H1 (cell line): ENCODE measurements at regions not wholly inside any gene's neighbourhood (a gene's known extent, or its start where the extent isn't known, plus 50 kb on each side); places are given as distances from the start of the nearest gene placed in this dataset.
A peak's percentile ranks its signal among the peaks of the same experiment; 100 is the strongest.

Experiments
- CTCF ChIA-PET: fragments of 300-600 bp; sonication (Branson Sonifier 250); formaldehyde crosslinking; loops from one replicate; lab custom pipeline; 2021; ENCODE audit not compliant: partially characterized antibody; lab: Charles Lee
- POLR2A ChIA-PET: fragments of 300-600 bp; sonication (Branson Sonifier 250); formaldehyde crosslinking; loops from one replicate; lab custom pipeline; 2021; ENCODE audit warnings: inconsistent platforms; ENCODE audit not compliant: partially characterized antibody; lab: Charles Lee
- DNase-seq, 2 experiments: peaks; one replicate each; pipeline versions ENCODE4 v3.0.0 to v3.0.0-alpha.2; 2010 to 2022; ENCODE audit warnings: low spot score in 2 of 2, low read depth in 1 of 2, mixed read lengths in 1 of 2
- FAIRE-seq: peaks from 2 replicates; lab custom pipeline; 2011; peaks lifted over from hg19 to GRCh38; lab: Jason Lieb, UNC
- H2AFZ ChIP-seq: 2 replicates; pipeline ENCODE4 v1.8.1; 2012; ENCODE audit warnings: low read length, inconsistent platforms
- H2AK5ac ChIP-seq: 2 replicates; pipeline ENCODE4 v1.6.1; 2013; ENCODE audit warnings: low read depth, low read length
- H2BK120ac ChIP-seq: replicated peaks from 2 replicates; pipeline ENCODE3; 2013; ENCODE audit warnings: low read depth, low read length, inconsistent platforms
- H2BK12ac ChIP-seq: 2 replicates; pipeline ENCODE4 v1.6.1; 2013; ENCODE audit warnings: low read depth, low read length
- H2BK15ac ChIP-seq: 2 replicates; pipeline ENCODE4 v1.6.1; 2013; ENCODE audit warnings: low read length
- H2BK20ac ChIP-seq: 2 replicates; pipeline ENCODE4 v1.6.1; 2013; ENCODE audit warnings: low read length
- H2BK5ac ChIP-seq: 2 replicates; pipeline ENCODE4 v1.6.1; 2013; ENCODE audit warnings: low read depth, low read length
- H3K14ac ChIP-seq: 2 replicates; pipeline ENCODE4 v1.6.1; 2013; ENCODE audit warnings: inconsistent platforms; ENCODE audit not compliant: insufficient read length
- H3K18ac ChIP-seq: 2 replicates; pipeline ENCODE4 v1.6.1; 2013; ENCODE audit warnings: low read length; ENCODE audit errors: extremely low read depth
- H3K23ac ChIP-seq: 2 replicates; pipeline ENCODE4 v1.6.1; 2013; ENCODE audit warnings: inconsistent platforms; ENCODE audit not compliant: insufficient read length
- H3K23me2 ChIP-seq: 2 replicates; pipeline ENCODE4 v1.6.1; 2013; ENCODE audit warnings: low read depth, low read length
- H3K27ac ChIP-seq: 2 replicates; pipeline ENCODE4 v1.6.1; 2011; ENCODE audit warnings: low read depth, low read length, inconsistent platforms
- H3K27me3 ChIP-seq, 4 experiments: replicated peaks in 1 of 4; 1 replicate in 1 of 4; 2 replicates in 3 of 4; pipeline versions ENCODE4 v1.6.1 to v1.8.1; 2011 to 2013; ENCODE audit warnings: low read length in 3 of 4, mild to moderate bottlenecking in 3 of 4, inconsistent platforms in 2 of 4, mixed read lengths in 2 of 4, moderate library complexity in 1 of 4; ENCODE audit not compliant: control insufficient read depth in 3 of 4, insufficient read depth in 3 of 4; ENCODE audit errors: extremely low read depth in 1 of 4
- H3K36me3 ChIP-seq, 4 experiments: 2 replicates each; pipeline versions ENCODE4 v1.6.1 to v1.8.1; 2011 to 2013; ENCODE audit warnings: mild to moderate bottlenecking in 4 of 4, low read length in 3 of 4, moderate library complexity in 2 of 4, control low read depth in 1 of 4, inconsistent platforms in 1 of 4; ENCODE audit not compliant: insufficient read depth in 4 of 4, control insufficient read depth in 2 of 4
- H3K4ac ChIP-seq: replicated peaks from 2 replicates; pipeline ENCODE3; 2013; ENCODE audit warnings: low read length, low read depth, mixed read lengths, inconsistent platforms; ENCODE audit not compliant: insufficient read length
- H3K4me1 ChIP-seq, 4 experiments: replicated peaks in 1 of 4; 1 replicate in 1 of 4; 2 replicates in 3 of 4; pipeline versions ENCODE4 v1.6.1 to v1.8.1; 2011 to 2013; ENCODE audit warnings: low read length in 3 of 4, inconsistent platforms in 2 of 4, mixed read lengths in 1 of 4; ENCODE audit not compliant: insufficient read depth in 4 of 4, control insufficient read depth in 3 of 4
- H3K4me2 ChIP-seq, 2 experiments: 2 replicates each; pipeline versions ENCODE4 v1.6.1 to v1.8.1; 2011 to 2013; ENCODE audit warnings: low read depth in 2 of 2, low read length in 2 of 2, control low read depth in 1 of 2, inconsistent platforms in 1 of 2, mild to moderate bottlenecking in 1 of 2; ENCODE audit not compliant: insufficient read depth in 1 of 2
- H3K4me3 ChIP-seq, 4 experiments: fragments of 200-600, 300-600 bp in 1 of 4; sonication (generic), shearing (Covaris generic), sonication (Bioruptor Twin) in 1 of 4; 2 replicates each; pipeline versions ENCODE4 v1.5.1 to v1.8.1; 2011 to 2016; ENCODE audit warnings: low read length in 4 of 4, low read depth in 3 of 4, control low read depth in 2 of 4, inconsistent platforms in 2 of 4, mild to moderate bottlenecking in 2 of 4, mixed read lengths in 1 of 4, moderate library complexity in 1 of 4; ENCODE audit not compliant: insufficient read depth in 2 of 4; ENCODE audit errors: extremely low read depth in 1 of 4
- H3K56ac ChIP-seq: replicated peaks from 2 replicates; pipeline ENCODE3; 2013; ENCODE audit warnings: low read depth, mild to moderate bottlenecking, mixed read lengths, low read length, inconsistent platforms; ENCODE audit not compliant: insufficient read length
- H3K79me1 ChIP-seq: 2 replicates; pipeline ENCODE4 v1.6.1; 2013; ENCODE audit warnings: low read depth, low read length, control low read depth
- H3K79me2 ChIP-seq, 2 experiments: 2 replicates each; pipeline versions ENCODE4 v1.6.1 to v1.8.1; 2012 to 2013; ENCODE audit warnings: low read length in 2 of 2, mild to moderate bottlenecking in 2 of 2, inconsistent platforms in 1 of 2; ENCODE audit not compliant: insufficient read depth in 2 of 2, control insufficient read depth in 1 of 2
- H3K9ac ChIP-seq, 4 experiments: replicated peaks in 1 of 4; 1 replicate in 1 of 4; 2 replicates in 3 of 4; pipeline versions ENCODE4 v1.6.1 to v1.8.1; 2011 to 2013; ENCODE audit warnings: low read depth in 3 of 4, low read length in 3 of 4, control low read depth in 2 of 4, mild to moderate bottlenecking in 2 of 4, moderate library complexity in 2 of 4, inconsistent platforms in 1 of 4; ENCODE audit errors: extremely low read depth in 1 of 4
- H3K9me3 ChIP-seq, 2 experiments: 2 replicates each; pipeline versions ENCODE4 v1.6.1 to v1.8.1; 2012 to 2013; ENCODE audit warnings: mild to moderate bottlenecking in 2 of 2, moderate library complexity in 2 of 2, control low read depth in 1 of 2, inconsistent platforms in 1 of 2, low read depth in 1 of 2, low read length in 1 of 2, mixed read lengths in 1 of 2; ENCODE audit not compliant: insufficient read depth in 2 of 2
- H4K20me1 ChIP-seq, 2 experiments: replicated peaks in 1 of 2; 2 replicates each; pipeline versions ENCODE3 to v1.8.1; 2011 to 2013; ENCODE audit warnings: inconsistent platforms in 2 of 2, low read length in 2 of 2, mild to moderate bottlenecking in 1 of 2; ENCODE audit not compliant: insufficient read depth in 2 of 2, control insufficient read depth in 1 of 2
- H4K5ac ChIP-seq: 2 replicates; pipeline ENCODE4 v1.6.1; 2013; ENCODE audit warnings: low read length, low read depth, mixed read lengths, inconsistent platforms; ENCODE audit not compliant: insufficient read length
- H4K8ac ChIP-seq: 2 replicates; pipeline ENCODE4 v1.8.0; 2013; ENCODE audit warnings: mild to moderate bottlenecking, moderate library complexity, low read length, inconsistent platforms; ENCODE audit not compliant: insufficient read depth; ENCODE audit errors: extremely low read depth
- H4K91ac ChIP-seq: replicated peaks from 2 replicates; pipeline ENCODE3; 2013; ENCODE audit warnings: low read length, mixed read lengths, inconsistent platforms; ENCODE audit not compliant: insufficient read length
- ATF3 ChIP-seq: IDR thresholded peaks from 2 replicates; pipeline ENCODE4 v1.6.1; 2011; ENCODE audit warnings: low read depth, mild to moderate bottlenecking, low read length; ENCODE audit not compliant: insufficient read depth
- BCL11A ChIP-seq, 2 experiments: IDR thresholded peaks; one replicate each; pipeline ENCODE4 v1.6.1; 2011; ENCODE audit warnings: low read depth in 2 of 2, low read length in 2 of 2, mild to moderate bottlenecking in 2 of 2
- CHD2 ChIP-seq: IDR thresholded peaks from 2 replicates; pipeline ENCODE4 v1.6.1; 2012; ENCODE audit warnings: low read length, improper control_type of control experiment
- CTCF ChIP-seq, 3 experiments: IDR thresholded peaks; 1 replicate in 2 of 3; 2 replicates in 1 of 3; pipeline versions ENCODE4 v1.5.1 to v1.6.1; 2011; ENCODE audit warnings: low read length in 3 of 3, mild to moderate bottlenecking in 3 of 3, inconsistent platforms in 2 of 3, low read depth in 1 of 3, moderate library complexity in 1 of 3; ENCODE audit not compliant: insufficient read depth in 1 of 3; ENCODE audit errors: control extremely low read depth in 1 of 3
- EZH2 ChIP-seq: fragments of 200-600 bp; sonication (generic); IDR thresholded peaks from 2 replicates; pipeline ENCODE4 v1.7.1; 2012; ENCODE audit warnings: low read depth, mild to moderate bottlenecking, moderate library complexity, low read length, inconsistent platforms; ENCODE audit not compliant: severe bottlenecking
- GABPA ChIP-seq: IDR thresholded peaks from 2 replicates; pipeline ENCODE4 v1.6.1; 2011; ENCODE audit warnings: mild to moderate bottlenecking, low read length, moderate library complexity, borderline replicate concordance; ENCODE audit not compliant: insufficient read depth
- JUN ChIP-seq: IDR thresholded peaks from 2 replicates; pipeline ENCODE4 v1.6.1; 2011; ENCODE audit warnings: low read depth, mild to moderate bottlenecking, improper control_type of control experiment, low read length
- MAFK ChIP-seq: IDR thresholded peaks from 2 replicates; pipeline ENCODE4 v1.6.1; 2012; ENCODE audit warnings: low read depth, mild to moderate bottlenecking, improper control_type of control experiment, low read length
- POU5F1 ChIP-seq: IDR thresholded peaks from 2 replicates; pipeline ENCODE4 v1.6.1; 2011; ENCODE audit warnings: low read depth, mild to moderate bottlenecking, low read length, moderate library complexity
- RNF2 ChIP-seq: fragments of 200-900, 300-1000 bp; sonication (generic); IDR thresholded peaks from 2 replicates; pipeline ENCODE4 v1.7.1; 2016; ENCODE audit warnings: borderline replicate concordance, low read depth, mild to moderate bottlenecking, antibody characterized with exemption, low read length; ENCODE audit not compliant: poor library complexity, severe bottlenecking; ENCODE audit errors: missing control alignments
- YY1 ChIP-seq: IDR thresholded peaks from 2 replicates; pipeline ENCODE4 v1.6.1; 2011; ENCODE audit warnings: low read depth, mild to moderate bottlenecking, low read length
- WGBS, 2 experiments: shearing (Covaris generic) in 1 of 2; methylation state at CpG; one replicate each; pipeline versions ENCODE4 v1.1.6 to v1.1.7; 2013 to 2015; ENCODE audit warnings: low lambda C conversion rate in 2 of 2, mixed read lengths in 2 of 2, inconsistent platforms in 1 of 2, low coverage in 1 of 2, missing lambda C conversion rate in 1 of 2; ENCODE audit not compliant: insufficient replicate concordance in 2 of 2, insufficient coverage in 1 of 2, insufficient read length in 1 of 2; ENCODE audit errors: extremely low coverage in 1 of 2, missing lambda C conversion rate in 1 of 2; 5-methylcytosine and 5-hydroxymethylcytosine counted together

- FAIRE-seq (no peak), DNase-seq (no peak)
- CTCF ChIA-PET = interaction anchor here (0.7 kb wide), 1 partner anchor 1052 kb away, joined by 3 read pairs; no protein-coding TSS in a partner anchor
- H4K20me1 ChIP-seq = no peaks in the 10 kb centered on the region
- H4K8ac ChIP-seq = peak overlapping the region; percentile 18; the same call in 1 of the 2 replicates
- no peak overlapping the region for H2AK5ac ChIP-seq
- H3K18ac ChIP-seq = no peak overlapping the region
- H3K4me1 ChIP-seq = no peaks in the 10 kb centered on the region
- H3K36me3 ChIP-seq = no peaks in the 10 kb centered on the region
- H3K14ac ChIP-seq = no peak overlapping the region
- H4K5ac ChIP-seq = no peak overlapping the region
- H2AFZ ChIP-seq = no peak overlapping the region; the same call in 1 of the 2 replicates
- no peak overlapping the region for H4K91ac ChIP-seq
- no peak overlapping the region for H2BK20ac ChIP-seq
- H3K4me3 ChIP-seq = no peak overlapping the region
- POLR2A ChIA-PET = no interaction called here
- no peak overlapping the region for H2BK15ac ChIP-seq
- H3K9ac ChIP-seq = no peak overlapping the region
- no peaks in the 10 kb centered on the region for H3K23me2 ChIP-seq
- 87% methylated on average over 3 of the region's 3 CpGs; no CpG with 5 or more reads in 1 of the 2 experiments for WGBS, 2 experiments
- H3K79me2 ChIP-seq = no peaks in the 10 kb centered on the region
- H3K4me2 ChIP-seq = no peak overlapping the region
- H3K56ac ChIP-seq = no peak overlapping the region
- no peak overlapping the region for H2BK12ac ChIP-seq
- no peak overlapping the region for H2BK120ac ChIP-seq
- H3K27ac ChIP-seq = no peak overlapping the region
- peaks cover 0 to 1% (median 0%) of the 10 kb centered on the region in 4 experiments; a peak in 1 of 7 replicates for H3K27me3 ChIP-seq
- H3K9me3 ChIP-seq = no peaks in the 10 kb centered on the region
- H3K79me1 ChIP-seq = no peaks in the 10 kb centered on the region
- H3K23ac ChIP-seq = no peak overlapping the region
- no peak overlapping the region for H3K4ac ChIP-seq
- H2BK5ac ChIP-seq = no peak overlapping the region
- no peak for TF ChIP-seq EZH2
- TF ChIP-seq MAFK = no peak
- no peak for TF ChIP-seq GABPA
- TF ChIP-seq YY1 = no peak
- TF ChIP-seq POU5F1 = no peak
- TF ChIP-seq RNF2 = no peak
- no peak for TF ChIP-seq BCL11A (IDR thresholded peaks at IDR 0.05; ENCODE audit: low read depth in 2 of 2, low read length in 2 of 2)
- TF ChIP-seq ATF3 = no peak
- TF ChIP-seq CHD2 = no peak
- no peak for TF ChIP-seq JUN
- no peak for TF ChIP-seq CTCF (IDR thresholded peaks at IDR 0.05; ENCODE audit: control extremely low read depth in 1 of 3, insufficient read depth in 1 of 3, low read depth in 1 of 3, low read length in 3 of 3)
Measured at GRCh38 chr5:23071682-23072081, 218.5 kb upstream of the CDH12 start.
